B cell (primary cell): ENCODE measurements at regions not wholly inside any gene's neighbourhood (a gene's known extent, or its start where the extent isn't known, plus 50 kb on each side); places are given as distances from the start of the nearest gene placed in this dataset.

Source experiments
- EZH2 ChIP-seq: IDR thresholded peaks from 2 replicates; pipeline ENCODE4 v1.6.1; 2012; ENCODE audit warnings: borderline replicate concordance, low read depth, mild to moderate bottlenecking, moderate library complexity, low read length; ENCODE audit not compliant: insufficient read depth, poor library complexity, severe bottlenecking
- TF ChIP-seq, protein P1 (sequence below): fragments of 200-600 bp; IDR thresholded peaks from one replicate; pipeline ENCODE4 v1.8.0; 2022; ENCODE audit warnings: antibody characterized with exemption, mild to moderate bottlenecking

DNA sequence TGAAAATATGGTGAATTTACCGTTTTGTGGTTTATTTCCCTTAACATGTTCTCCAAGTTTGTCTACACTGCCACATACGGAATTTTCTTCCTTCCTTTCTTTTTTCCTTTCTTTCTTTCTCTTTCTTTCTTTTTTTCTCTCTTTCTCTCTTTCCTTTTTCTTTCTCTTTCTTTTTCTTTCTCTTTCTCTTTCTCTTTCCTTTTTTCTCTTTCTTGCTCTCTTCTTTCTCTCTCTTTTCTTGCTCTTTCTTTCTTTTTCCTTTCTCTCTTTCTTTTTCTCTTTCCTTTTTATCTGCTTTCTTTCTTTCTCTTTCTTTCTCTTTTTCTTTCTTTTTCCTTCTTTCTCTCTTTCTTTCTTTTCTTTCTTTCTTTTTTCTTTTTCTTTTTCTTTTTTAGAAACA, 1962.3 kb upstream of the PCDH20 start:
- TF ChIP-seq, protein P1, sequence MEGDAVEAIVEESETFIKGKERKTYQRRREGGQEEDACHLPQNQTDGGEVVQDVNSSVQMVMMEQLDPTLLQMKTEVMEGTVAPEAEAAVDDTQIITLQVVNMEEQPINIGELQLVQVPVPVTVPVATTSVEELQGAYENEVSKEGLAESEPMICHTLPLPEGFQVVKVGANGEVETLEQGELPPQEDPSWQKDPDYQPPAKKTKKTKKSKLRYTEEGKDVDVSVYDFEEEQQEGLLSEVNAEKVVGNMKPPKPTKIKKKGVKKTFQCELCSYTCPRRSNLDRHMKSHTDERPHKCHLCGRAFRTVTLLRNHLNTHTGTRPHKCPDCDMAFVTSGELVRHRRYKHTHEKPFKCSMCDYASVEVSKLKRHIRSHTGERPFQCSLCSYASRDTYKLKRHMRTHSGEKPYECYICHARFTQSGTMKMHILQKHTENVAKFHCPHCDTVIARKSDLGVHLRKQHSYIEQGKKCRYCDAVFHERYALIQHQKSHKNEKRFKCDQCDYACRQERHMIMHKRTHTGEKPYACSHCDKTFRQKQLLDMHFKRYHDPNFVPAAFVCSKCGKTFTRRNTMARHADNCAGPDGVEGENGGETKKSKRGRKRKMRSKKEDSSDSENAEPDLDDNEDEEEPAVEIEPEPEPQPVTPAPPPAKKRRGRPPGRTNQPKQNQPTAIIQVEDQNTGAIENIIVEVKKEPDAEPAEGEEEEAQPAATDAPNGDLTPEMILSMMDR: peak; percentile 36
- TF ChIP-seq EZH2: no peak
